GM12801 (cell line): ENCODE measurements at regions not wholly inside any gene's neighbourhood (a gene's known extent, or its start where the extent isn't known, plus 50 kb on each side); places are given as distances from the start of the nearest gene placed in this dataset.

Source experiments
- CTCF ChIP-seq: IDR thresholded peaks from one replicate; pipeline ENCODE4 v1.5.1; 2011; ENCODE audit warnings: control low read depth; ENCODE audit not compliant: insufficient read length; ENCODE audit errors: extremely low read depth

GRCh38 chr18:1094409-1094808 is 189.7 kb downstream of the ADCYAP1 start:
- TF ChIP-seq CTCF = no peak

GRCh38 chr18:1102848-1103247 is 198.2 kb downstream of the ADCYAP1 start:
- TF ChIP-seq CTCF = no peak

- no peak for TF ChIP-seq CTCF
Measured at GRCh38 chr18:1103537-1103936, 198.9 kb downstream of the ADCYAP1 start.

GRCh38 chr18:1104181-1104881 is 199.7 kb downstream of the ADCYAP1 start:
- TF ChIP-seq CTCF = no peak

GRCh38 chr18:1124495-1124894 is 219.8 kb downstream of the ADCYAP1 start:
- no peak for TF ChIP-seq CTCF

- no peak for TF ChIP-seq CTCF
Measured at GRCh38 chr18:1133541-1133940, 228.9 kb downstream of the ADCYAP1 start.

GRCh38 chr18:1147730-1148129 is 243.1 kb downstream of the ADCYAP1 start:
- no peak for TF ChIP-seq CTCF
